K562 (cell line): ENCODE measurements at regions not wholly inside any gene's neighbourhood (a gene's known extent, or its start where the extent isn't known, plus 50 kb on each side); places are given as distances from the start of the nearest gene placed in this dataset.

Experiments used
- ATAC-seq: fragments of 200-7000 bp; cut with Tn5 transposase; 3 replicates; pipeline ENCODE4 v1.9.1; 2020; ENCODE audit warnings: moderate library complexity
- BruUV-seq: library from RNA; stranded (reverse); fragments of 400-500 nt; replicated peaks from 2 replicates; lab custom pipeline; 2021; lab: Mats Ljungman, UMichigan
- CTCF ChIA-PET: fragments of 300-600 bp; formaldehyde crosslinking; extraction: SDS; loops from one replicate; lab custom pipeline; 2021; ENCODE audit warnings: low intra/inter-chr PET ratio; lab: Yijun Ruan, JAX
- POLR2A ChIA-PET: fragments of 300-600, 350-650 bp; sonication (Branson Sonifier 250); formaldehyde crosslinking; extraction: SDS; loops from one replicate; lab custom pipeline; 2021; ENCODE audit warnings: antibody characterized with exemption, inconsistent platforms; lab: Yijun Ruan, JAX
- DNase-seq, 4 experiments: peaks; one replicate each; pipeline versions ENCODE4 v3.0.0 to v3.0.0-alpha.2; 2011 to 2018; ENCODE audit warnings: low spot score in 3 of 4, mixed read lengths in 3 of 4; ENCODE audit errors: extremely low read depth in 1 of 4
- FAIRE-seq: peaks from 2 replicates; lab custom pipeline; 2011; peaks lifted over from hg19 to GRCh38; lab: Jason Lieb, UNC
- H2AFZ ChIP-seq: 2 replicates; pipeline ENCODE4 v1.6.0; 2011; ENCODE audit warnings: low read depth, low read length, control low read depth, inconsistent platforms
- H3K27ac ChIP-seq: fragments of 200-600 bp; 3 replicates; pipeline ENCODE4 v1.8.0; 2011; ENCODE audit warnings: low read depth, mild to moderate bottlenecking, control low read depth, inconsistent platforms, low read length, moderate library complexity, mixed read lengths; ENCODE audit errors: extremely low read depth
- H3K27me3 ChIP-seq, 2 experiments: fragments of 300-600 bp in 1 of 2; 2 replicates in 1 of 2; 3 replicates in 1 of 2; pipeline versions ENCODE4 v1.6.0 to v1.8.0; 2011; ENCODE audit warnings: inconsistent platforms in 2 of 2, low read length in 2 of 2, mild to moderate bottlenecking in 1 of 2, mixed read lengths in 1 of 2, moderate library complexity in 1 of 2; ENCODE audit not compliant: control insufficient read depth in 2 of 2, insufficient read depth in 2 of 2
- H3K36me3 ChIP-seq: fragments of 300-600 bp; 3 replicates; pipeline ENCODE4 v1.8.0; 2011; ENCODE audit warnings: mild to moderate bottlenecking, low read length, inconsistent platforms; ENCODE audit not compliant: control insufficient read depth, insufficient read depth
- H3K4me1 ChIP-seq, 2 experiments: fragments of 200-600 bp in 1 of 2; replicated peaks in 1 of 2; 2 replicates in 1 of 2; 3 replicates in 1 of 2; pipeline versions ENCODE4 v1.5.1 to v1.8.0; 2011; ENCODE audit warnings: inconsistent platforms in 2 of 2, low read length in 2 of 2, mild to moderate bottlenecking in 1 of 2, mixed read lengths in 1 of 2, moderate library complexity in 1 of 2; ENCODE audit not compliant: control insufficient read depth in 2 of 2, insufficient read depth in 2 of 2
- H3K4me2 ChIP-seq: 2 replicates; pipeline ENCODE4 v1.6.1; 2011; ENCODE audit warnings: low read length, control low read depth, inconsistent platforms, mixed read lengths; ENCODE audit not compliant: insufficient read depth
- H3K4me3 ChIP-seq: fragments of 200-600 bp; sonication (generic), shearing (Covaris generic); 2 replicates; pipeline ENCODE4 v1.5.1; 2016; ENCODE audit warnings: control low read depth, inconsistent platforms
- H3K79me2 ChIP-seq: fragments of 200-600 bp; 3 replicates; pipeline ENCODE4 v1.8.0; 2011; ENCODE audit warnings: low read length, inconsistent platforms; ENCODE audit not compliant: control insufficient read depth, insufficient read depth
- H3K9ac ChIP-seq, 2 experiments: 2 replicates each; pipeline versions ENCODE4 v1.6.0 to v1.6.1; 2011; ENCODE audit warnings: low read depth in 2 of 2, low read length in 2 of 2, control low read depth in 1 of 2, inconsistent platforms in 1 of 2, mild to moderate bottlenecking in 1 of 2, mixed read lengths in 1 of 2; ENCODE audit not compliant: insufficient read depth in 1 of 2
- H3K9me1 ChIP-seq: one replicate; pipeline ENCODE4 v1.6.0; 2011; ENCODE audit warnings: inconsistent platforms, mild to moderate bottlenecking, low read length, moderate library complexity; ENCODE audit not compliant: control insufficient read depth, insufficient read depth
- H3K9me3 ChIP-seq: replicated peaks from 2 replicates; pipeline ENCODE4 v1.5.1; 2011; ENCODE audit warnings: low read depth, low read length, inconsistent platforms; ENCODE audit not compliant: control insufficient read depth, insufficient read depth
- H4K20me1 ChIP-seq: replicated peaks from 2 replicates; pipeline ENCODE4 v1.6.1; 2011; ENCODE audit warnings: low read length, inconsistent platforms, mixed read lengths; ENCODE audit not compliant: control insufficient read depth, insufficient read depth
- FOSL1 ChIP-seq: fragments of 200-800 bp; sonication (Bioruptor generic); conservative IDR thresholded peaks from 2 replicates; pipeline ENCODE4 v1.6.1; 2016; ENCODE audit warnings: missing genetic modification characterization, missing compliant biosample characterization
- HLTF ChIP-seq: fragments of 450-650 bp; IDR thresholded peaks from 2 replicates; pipeline ENCODE4 v1.6.1; 2016
- ZNF79 ChIP-seq: fragments of 250-450 bp; sonication (Bioruptor Pico); IDR thresholded peaks from 2 replicates; pipeline ENCODE4 v1.4.0; 2020; ENCODE audit warnings: low read depth, mild to moderate bottlenecking, moderate library complexity
- WGBS: fragments of 100-300 bp; shearing (Covaris generic); methylation state at CpG from one replicate; pipeline ENCODE4 v1.1.6; 2016; ENCODE audit warnings: low coverage, mixed read lengths; ENCODE audit not compliant: insufficient coverage; ENCODE audit errors: missing lambda C conversion rate; 5-methylcytosine and 5-hydroxymethylcytosine counted together
- in situ Hi-C: fragments of 300-500 bp; cut with MboI; formaldehyde crosslinking; loops from 4 replicates; pipeline ENCODE4 v1.15.0; 2018; ENCODE audit warnings: inconsistent platforms, mixed read lengths
- intact Hi-C: fragments of 100-400 bp; cut with micrococcal nuclease; formaldehyde crosslinking; loops from 2 replicates; pipeline ENCODE4 v1.14.2; 2022
- TF ChIP-seq, protein P1 (sequence below): sonication (generic); formaldehyde crosslinking; IDR thresholded peaks from 2 replicates; pipeline ENCODE4 v1.8.0; 2023; ENCODE audit warnings: mild to moderate bottlenecking, missing genetic modification reagents
- TF ChIP-seq, protein P2 (sequence below): fragments of 450-650 bp; IDR thresholded peaks from 2 replicates; pipeline ENCODE4 v1.7.0; 2016; ENCODE audit warnings: borderline replicate concordance
- TF ChIP-seq, protein P3 (sequence below), 2 experiments: IDR thresholded peaks in 1 of 2; conservative IDR thresholded peaks in 1 of 2; 2 replicates each; pipeline ENCODE4 v1.6.1; 2016; ENCODE audit warnings: low read depth in 2 of 2, mild to moderate bottlenecking in 1 of 2, missing compliant biosample characterization in 1 of 2, missing genetic modification characterization in 1 of 2, moderate library complexity in 1 of 2
- TF ChIP-seq, protein P4 (sequence below): fragments of 250-450 bp; sonication (Bioruptor Pico); IDR thresholded peaks from 2 replicates; pipeline ENCODE4 v1.4.0; 2020

DNA sequence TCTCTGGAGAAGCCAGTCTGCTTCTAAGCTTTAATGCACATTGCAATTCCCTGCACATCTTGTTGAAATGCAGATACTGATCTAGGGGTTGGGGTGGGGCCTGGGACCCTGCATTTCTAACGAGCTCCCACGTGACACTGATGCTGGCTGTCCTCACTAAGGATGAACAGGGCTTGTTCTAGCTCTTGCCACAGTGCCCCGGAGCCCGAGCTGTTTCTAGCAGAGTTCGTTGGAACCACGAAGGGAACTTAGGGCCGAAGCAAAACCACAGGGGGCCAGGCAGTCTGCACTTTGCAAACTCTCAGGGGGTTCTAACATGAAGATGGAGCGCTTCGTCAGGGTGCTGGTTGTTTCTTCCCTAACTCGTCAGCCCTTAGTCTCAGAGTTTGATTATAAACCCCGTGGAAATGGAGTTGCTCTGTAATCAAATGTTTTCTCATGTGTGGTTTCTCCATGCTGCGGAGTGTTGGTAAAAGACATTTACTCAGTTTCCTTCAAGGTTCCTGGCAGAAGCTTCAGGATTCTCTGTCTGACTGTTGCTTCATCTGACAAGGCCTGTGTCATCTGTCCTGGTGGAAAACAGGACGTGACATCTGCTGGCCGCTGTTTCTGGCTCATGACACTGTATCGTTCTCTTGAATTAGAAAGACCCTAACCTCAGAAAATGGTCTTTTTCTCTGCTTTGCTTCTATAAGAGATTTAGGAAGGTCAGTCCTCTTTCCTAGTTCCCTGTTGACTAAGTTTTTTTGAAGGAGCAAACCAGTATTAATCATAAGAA lies 221.5 kb downstream of the TEX29 start:
- no peak for ATAC-seq
- no peak overlapping the region for H3K9ac ChIP-seq
- in situ Hi-C loops = no loop called here
- no peak for FAIRE-seq
- 2% methylated on average over 14 of the region's 15 CpGs for WGBS
- no peaks in the 10 kb centered on the region for H3K36me3 ChIP-seq
- H3K9me1 ChIP-seq = no peaks in the 10 kb centered on the region
- no peak overlapping the region for H3K27ac ChIP-seq
- H3K4me3 ChIP-seq = no peak overlapping the region
- TF ChIP-seq ZNF79 (CRISPR knock-in tag) (no peak), HLTF (no peak), FOSL1 (tag) (no peak)
- TF ChIP-seq, protein P1, sequence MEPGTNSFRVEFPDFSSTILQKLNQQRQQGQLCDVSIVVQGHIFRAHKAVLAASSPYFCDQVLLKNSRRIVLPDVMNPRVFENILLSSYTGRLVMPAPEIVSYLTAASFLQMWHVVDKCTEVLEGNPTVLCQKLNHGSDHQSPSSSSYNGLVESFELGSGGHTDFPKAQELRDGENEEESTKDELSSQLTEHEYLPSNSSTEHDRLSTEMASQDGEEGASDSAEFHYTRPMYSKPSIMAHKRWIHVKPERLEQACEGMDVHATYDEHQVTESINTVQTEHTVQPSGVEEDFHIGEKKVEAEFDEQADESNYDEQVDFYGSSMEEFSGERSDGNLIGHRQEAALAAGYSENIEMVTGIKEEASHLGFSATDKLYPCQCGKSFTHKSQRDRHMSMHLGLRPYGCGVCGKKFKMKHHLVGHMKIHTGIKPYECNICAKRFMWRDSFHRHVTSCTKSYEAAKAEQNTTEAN (CRISPR knock-in tag) = no peak
- TF ChIP-seq, protein P2, sequence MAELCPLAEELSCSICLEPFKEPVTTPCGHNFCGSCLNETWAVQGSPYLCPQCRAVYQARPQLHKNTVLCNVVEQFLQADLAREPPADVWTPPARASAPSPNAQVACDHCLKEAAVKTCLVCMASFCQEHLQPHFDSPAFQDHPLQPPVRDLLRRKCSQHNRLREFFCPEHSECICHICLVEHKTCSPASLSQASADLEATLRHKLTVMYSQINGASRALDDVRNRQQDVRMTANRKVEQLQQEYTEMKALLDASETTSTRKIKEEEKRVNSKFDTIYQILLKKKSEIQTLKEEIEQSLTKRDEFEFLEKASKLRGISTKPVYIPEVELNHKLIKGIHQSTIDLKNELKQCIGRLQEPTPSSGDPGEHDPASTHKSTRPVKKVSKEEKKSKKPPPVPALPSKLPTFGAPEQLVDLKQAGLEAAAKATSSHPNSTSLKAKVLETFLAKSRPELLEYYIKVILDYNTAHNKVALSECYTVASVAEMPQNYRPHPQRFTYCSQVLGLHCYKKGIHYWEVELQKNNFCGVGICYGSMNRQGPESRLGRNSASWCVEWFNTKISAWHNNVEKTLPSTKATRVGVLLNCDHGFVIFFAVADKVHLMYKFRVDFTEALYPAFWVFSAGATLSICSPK = no peak
- TF ChIP-seq, protein P3, sequence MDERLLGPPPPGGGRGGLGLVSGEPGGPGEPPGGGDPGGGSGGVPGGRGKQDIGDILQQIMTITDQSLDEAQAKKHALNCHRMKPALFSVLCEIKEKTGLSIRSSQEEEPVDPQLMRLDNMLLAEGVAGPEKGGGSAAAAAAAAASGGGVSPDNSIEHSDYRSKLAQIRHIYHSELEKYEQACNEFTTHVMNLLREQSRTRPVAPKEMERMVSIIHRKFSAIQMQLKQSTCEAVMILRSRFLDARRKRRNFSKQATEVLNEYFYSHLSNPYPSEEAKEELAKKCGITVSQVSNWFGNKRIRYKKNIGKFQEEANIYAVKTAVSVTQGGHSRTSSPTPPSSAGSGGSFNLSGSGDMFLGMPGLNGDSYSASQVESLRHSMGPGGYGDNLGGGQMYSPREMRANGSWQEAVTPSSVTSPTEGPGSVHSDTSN (CRISPR knock-in tag; IDR thresholded peaks at IDR 0.05; ENCODE audit: low read depth) = no peak
- TF ChIP-seq, protein P3 (tag; conservative IDR thresholded peaks at IDR 0.05; ENCODE audit: low read depth) = no peak
- TF ChIP-seq, protein P4, sequence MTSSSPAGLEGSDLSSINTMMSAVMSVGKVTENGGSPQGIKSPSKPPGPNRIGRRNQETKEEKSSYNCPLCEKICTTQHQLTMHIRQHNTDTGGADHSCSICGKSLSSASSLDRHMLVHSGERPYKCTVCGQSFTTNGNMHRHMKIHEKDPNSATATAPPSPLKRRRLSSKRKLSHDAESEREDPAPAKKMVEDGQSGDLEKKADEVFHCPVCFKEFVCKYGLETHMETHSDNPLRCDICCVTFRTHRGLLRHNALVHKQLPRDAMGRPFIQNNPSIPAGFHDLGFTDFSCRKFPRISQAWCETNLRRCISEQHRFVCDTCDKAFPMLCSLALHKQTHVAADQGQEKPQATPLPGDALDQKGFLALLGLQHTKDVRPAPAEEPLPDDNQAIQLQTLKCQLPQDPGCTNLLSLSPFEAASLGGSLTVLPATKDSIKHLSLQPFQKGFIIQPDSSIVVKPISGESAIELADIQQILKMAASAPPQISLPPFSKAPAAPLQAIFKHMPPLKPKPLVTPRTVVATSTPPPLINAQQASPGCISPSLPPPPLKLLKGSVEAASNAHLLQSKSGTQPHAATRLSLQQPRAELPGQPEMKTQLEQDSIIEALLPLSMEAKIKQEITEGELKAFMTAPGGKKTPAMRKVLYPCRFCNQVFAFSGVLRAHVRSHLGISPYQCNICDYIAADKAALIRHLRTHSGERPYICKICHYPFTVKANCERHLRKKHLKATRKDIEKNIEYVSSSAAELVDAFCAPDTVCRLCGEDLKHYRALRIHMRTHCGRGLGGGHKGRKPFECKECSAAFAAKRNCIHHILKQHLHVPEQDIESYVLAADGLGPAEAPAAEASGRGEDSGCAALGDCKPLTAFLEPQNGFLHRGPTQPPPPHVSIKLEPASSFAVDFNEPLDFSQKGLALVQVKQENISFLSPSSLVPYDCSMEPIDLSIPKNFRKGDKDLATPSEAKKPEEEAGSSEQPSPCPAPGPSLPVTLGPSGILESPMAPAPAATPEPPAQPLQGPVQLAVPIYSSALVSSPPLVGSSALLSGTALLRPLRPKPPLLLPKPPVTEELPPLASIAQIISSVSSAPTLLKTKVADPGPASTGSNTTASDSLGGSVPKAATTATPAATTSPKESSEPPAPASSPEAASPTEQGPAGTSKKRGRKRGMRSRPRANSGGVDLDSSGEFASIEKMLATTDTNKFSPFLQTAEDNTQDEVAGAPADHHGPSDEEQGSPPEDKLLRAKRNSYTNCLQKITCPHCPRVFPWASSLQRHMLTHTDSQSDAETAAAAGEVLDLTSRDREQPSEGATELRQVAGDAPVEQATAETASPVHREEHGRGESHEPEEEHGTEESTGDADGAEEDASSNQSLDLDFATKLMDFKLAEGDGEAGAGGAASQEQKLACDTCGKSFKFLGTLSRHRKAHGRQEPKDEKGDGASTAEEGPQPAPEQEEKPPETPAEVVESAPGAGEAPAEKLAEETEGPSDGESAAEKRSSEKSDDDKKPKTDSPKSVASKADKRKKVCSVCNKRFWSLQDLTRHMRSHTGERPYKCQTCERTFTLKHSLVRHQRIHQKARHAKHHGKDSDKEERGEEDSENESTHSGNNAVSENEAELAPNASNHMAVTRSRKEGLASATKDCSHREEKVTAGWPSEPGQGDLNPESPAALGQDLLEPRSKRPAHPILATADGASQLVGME (CRISPR knock-in tag) = no peak
- TF ChIP-seq, all 486 proteins: peak for 0
- POLR2A ChIA-PET = no interaction called here
- Histone ChIP-seq H2AFZ (no peak overlapping the region), H4K20me1 (no peaks in the 10 kb centered on the region), H3K4me1 (no peaks in the 10 kb centered on the region), H3K27me3 (peaks cover 0 to 29% of the 10 kb centered on the region in 2 experiments; a peak in 2 of 5 replicates), H3K9me3 (no peaks in the 10 kb centered on the region), H3K79me2 (no peaks in the 10 kb centered on the region), H3K4me2 (no peak overlapping the region)
- no TSS peak for BruUV-seq
- CTCF ChIA-PET = no interaction called here
- intact Hi-C loops = no loop called here
- DNase-seq = no peak
